Kidney capillary endothelial cell (primary cell): ENCODE measurements at regions not wholly inside any gene's neighbourhood (a gene's known extent, or its start where the extent isn't known, plus 50 kb on each side); places are given as distances from the start of the nearest gene placed in this dataset.

Source experiments
- DNase-seq: peaks from one replicate; pipeline ENCODE4 v3.0.0-alpha.2; 2018; ENCODE audit warnings: low spot score

DNA sequence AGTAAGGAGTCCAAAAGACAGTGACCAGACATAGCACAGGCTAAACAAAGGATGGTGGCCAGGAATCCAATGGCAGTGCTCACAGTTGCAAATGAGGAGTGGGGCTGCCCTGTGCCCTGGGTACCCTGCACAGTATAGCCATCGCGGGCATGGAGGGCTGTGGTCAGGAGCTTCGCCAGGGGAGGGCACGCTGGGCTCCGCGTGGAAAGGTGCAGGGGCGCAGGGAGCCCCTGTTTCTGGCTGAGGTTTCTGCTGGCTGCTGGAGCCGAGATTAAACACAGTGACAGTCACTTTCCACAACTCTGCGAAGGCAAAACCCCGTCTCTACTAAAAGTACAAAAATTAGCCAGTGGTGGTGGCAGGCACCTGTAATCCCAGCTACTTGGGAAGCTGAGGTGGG lies 194.7 kb downstream of the GALR1 start:
- DNase-seq: no peak

DNA sequence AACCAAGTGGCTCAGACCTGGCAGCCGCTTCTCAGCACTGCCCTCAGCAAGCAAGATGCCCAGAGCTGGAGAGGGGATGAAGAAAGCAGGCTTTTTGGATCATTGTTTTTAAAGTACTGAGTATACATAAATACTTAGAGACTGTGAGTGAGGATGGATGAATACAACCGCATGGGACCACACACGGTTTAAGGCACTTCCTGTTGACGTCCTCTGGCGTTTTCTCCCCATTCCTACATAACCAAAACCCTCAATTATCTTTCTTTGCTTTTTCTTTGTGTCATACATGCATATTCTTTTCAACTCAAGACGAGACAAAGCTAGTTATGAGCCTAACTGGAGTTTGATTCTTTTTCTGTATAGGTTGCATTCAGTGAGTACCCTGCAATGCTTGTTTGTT lies 198.4 kb downstream of the GALR1 start:
- DNase-seq: no peak

DNA sequence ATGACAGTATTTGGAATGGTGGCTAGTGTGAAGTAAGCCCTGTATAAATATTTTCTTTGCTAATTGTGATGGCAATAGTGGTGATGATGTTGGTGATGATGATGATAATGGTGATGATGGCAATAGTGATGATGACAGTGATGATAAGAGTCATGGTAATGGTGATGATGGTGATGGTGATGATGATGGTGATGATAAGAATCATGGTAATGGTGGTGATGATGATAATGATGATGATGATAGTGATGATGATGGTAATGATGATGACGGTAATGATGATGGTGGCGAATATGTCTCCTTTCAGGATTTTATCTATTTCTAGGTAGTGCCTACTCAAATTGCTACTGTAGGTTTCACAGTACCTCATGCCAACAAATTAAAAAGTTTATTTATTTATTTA lies 205.4 kb downstream of the GALR1 start:
- DNase-seq: no peak

DNA sequence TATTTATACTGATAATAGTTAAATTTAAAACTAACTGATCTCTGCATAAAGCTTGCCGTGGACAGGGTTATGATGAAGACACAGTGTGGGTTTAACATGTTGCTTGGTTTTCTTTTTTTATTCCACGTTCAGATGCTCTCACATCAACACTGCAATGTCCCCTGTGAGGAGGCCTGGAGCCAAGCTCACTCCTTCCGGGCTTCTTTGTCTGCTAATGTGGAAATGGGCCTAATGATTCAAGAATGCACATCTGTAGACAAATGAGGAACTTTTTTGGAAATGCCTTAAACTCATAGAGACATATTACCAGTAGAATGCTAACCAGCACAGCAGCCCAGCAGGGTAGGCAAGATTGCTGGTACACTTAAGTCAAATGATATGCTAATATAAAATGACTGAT lies 208.0 kb downstream of the GALR1 start:
- DNase-seq: no peak

DNA sequence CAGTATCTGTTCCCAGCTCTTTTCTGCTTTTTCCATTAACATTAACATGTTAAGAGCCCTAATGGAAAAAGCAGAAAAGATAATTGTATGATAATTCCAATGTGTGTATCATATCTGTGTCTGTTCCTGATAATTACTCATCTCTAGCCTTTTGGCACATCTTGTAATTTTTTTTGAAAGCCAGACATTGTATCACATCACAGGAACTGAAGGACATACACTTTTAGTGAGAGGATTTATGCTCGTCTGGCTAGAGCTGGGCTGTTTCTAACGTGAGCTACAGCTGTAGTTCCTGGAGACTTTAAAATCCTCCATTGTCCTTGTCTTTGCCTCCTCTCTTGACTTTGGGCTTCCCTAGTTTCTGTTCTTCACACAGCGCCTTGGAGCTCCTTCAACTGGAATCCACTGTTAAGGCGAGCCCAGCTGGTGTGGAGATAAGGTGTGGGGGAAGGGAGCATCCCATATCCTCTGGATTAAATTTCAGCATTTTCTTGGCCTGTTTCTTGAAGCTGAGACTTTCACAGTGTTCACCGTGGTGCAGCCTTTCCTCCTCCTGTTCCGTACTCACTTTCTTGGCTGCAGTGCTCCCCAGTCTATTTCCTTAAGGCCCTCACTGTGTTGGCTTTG lies 211.5 kb downstream of the GALR1 start:
- DNase-seq: no peak

DNA sequence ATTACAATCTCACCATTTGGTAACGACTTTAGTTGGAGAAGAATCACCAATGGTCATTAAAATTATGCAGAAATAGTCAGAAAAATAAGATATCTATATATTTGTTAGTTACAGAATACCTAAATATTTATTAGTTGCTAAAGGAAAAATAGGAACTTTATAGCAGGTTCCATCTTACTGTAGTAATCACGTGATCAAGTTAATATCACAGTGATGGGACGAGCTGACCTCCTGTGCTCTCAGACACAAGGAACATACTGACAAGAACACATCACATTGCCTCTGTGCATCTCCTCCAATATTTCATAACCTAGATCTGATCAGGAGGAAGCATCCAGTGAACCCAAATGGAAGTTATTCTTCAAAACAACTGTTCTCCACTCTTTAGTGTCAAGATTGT lies 215.3 kb downstream of the GALR1 start:
- DNase-seq: no peak

DNA sequence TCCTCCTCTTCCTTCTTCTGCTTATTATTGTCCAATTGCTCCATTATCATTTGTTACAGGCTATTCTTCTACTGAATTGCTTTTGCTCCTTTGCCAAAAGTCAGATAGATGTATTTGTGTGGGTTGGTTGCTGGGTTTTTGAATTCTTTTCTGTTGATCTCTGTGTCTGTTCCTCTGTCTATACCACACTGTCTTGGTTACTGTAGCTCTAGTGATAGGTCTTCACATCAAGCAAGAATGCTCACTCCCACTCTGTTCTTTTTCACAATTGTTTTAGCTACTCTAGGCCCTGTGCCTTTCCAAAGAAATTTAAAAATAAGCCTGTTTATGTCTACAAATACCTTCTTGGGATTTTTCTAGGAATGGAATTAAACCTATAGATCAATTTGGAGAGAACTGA lies 217.2 kb downstream of the GALR1 start:
- no peak for DNase-seq

DNA sequence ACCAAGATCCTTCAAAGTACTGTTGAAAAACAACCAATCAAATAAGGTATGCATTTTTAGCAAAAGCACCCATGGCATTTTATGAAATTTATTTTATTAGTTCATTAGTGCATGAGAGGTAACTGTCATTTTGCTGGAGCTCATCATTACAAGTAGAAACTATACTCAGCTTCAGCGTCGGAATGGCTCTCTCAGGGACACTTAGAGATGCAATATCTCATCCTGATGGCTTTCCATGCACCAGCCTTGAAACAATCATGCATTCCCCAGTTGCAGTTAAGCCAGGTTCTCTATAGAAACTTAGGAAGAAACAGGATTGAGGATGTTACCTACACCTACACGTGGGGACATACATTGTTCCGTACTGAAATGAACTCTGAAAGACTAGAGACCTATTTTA lies 219.5 kb downstream of the GALR1 start:
- DNase-seq: no peak

DNA sequence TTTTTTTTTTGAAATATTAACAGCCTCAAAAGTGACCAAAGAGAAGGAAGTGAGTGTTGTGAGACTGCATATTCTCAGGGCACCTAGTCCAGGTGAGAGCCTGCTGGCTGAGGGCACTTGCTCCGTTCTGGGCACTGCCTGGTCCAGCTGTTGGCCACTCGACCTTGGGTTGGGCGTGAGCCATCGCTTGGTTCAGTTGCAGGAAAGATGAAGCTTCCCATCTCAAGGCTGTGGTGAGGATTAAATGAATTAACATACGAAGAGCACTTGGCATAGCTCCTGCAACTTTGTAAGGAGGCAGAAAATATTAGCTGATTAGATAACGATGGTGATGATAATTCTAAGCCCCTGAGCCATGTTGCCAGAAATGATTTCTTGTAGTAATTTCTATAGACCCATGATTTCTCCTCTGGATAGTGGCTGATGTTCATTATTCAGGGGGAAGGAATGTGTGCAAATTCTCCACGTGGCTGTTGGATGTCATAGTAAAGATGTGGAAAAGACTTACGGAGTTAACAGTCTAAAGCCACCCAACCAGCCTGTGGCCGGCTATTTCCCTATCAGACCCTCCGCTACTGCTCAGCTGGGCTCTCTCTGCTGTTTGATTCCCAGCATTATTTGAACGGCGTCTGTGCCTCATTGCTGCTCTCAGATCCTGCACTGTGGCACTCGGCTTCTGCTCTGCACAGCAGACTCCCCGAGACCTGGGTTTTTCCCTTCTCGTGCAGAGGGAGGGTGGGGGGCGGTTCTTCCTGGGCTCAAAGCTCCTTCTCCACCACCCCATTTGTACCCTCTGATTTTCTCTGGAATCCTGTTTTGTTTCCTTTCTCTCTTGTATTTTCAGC lies 221.1 kb downstream of the GALR1 start:
- no peak for DNase-seq

DNA sequence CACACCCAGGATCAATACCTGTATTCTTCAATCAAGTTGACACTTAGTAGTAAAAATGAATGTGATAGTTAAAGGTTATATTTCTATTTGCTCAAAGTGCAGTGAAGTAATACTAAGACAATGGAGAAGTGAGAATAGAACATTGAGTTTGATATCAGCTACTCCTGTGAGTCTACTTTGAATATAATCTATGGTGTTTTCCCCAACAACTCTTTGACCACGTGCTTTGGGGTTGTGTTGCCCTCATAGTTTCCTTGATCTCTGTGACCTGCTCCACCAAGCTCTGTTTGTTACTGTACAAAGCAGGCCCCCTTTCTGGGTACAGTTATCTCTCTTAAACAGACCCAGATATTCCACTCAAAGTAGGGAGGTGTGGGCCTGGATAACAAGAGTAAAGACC lies 222.9 kb downstream of the GALR1 start:
- DNase-seq: no peak

DNA sequence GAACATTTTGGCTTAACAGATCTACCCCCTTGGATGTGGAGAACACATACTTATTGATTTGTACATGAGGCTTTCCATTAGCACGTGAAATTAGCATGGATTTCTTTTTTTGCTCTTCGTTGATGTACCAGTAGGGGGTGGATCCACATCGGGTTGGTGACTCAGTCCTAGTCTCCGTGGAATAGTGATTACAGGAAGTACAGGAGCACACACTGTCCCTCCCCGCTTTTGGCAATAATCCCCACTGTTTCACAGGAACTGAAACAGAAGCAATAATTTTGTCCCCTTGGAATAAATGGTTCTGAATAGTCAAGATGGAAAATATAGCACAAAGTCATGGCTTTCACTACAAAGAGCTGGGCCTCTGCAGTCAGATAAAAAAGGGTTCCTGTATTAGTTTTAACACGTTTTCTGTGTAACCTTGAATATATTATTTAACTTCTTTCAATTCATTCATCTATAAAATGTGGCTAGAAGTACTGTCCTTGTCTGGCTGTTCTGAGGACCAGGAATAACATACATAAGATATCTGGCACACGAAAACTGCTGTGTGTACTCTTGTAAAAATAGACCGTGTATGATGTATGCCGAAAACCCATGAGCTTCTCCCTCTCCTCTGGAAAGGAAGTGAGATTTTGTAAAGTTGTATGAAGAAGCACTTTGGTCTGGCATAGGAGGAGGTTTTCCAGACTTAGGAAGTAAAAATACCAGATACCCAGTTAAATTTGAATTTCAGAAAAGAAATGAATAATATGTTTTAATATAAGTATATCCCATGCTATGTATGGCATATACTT lies 229.2 kb downstream of the GALR1 start:
- no peak for DNase-seq

DNA sequence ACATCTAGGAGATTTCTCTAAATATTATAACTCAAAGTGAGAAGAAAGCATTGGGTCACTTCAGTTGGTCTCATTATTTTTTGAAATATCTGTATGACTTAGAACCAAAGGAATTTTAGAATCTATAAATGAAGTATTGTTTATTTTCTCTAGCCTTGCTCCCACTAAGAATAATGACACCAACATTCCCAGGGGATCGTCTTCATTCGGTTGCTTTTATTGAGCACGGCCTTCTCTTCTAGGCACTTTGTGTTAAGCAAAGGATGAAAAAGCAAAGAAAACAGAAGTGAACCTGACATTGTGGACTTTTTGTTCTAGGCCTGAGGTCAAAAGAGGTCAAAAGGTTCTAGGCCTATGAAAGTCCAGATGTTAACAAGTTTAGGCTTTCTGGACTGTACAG lies 231.9 kb downstream of the GALR1 start:
- DNase-seq: no peak

DNA sequence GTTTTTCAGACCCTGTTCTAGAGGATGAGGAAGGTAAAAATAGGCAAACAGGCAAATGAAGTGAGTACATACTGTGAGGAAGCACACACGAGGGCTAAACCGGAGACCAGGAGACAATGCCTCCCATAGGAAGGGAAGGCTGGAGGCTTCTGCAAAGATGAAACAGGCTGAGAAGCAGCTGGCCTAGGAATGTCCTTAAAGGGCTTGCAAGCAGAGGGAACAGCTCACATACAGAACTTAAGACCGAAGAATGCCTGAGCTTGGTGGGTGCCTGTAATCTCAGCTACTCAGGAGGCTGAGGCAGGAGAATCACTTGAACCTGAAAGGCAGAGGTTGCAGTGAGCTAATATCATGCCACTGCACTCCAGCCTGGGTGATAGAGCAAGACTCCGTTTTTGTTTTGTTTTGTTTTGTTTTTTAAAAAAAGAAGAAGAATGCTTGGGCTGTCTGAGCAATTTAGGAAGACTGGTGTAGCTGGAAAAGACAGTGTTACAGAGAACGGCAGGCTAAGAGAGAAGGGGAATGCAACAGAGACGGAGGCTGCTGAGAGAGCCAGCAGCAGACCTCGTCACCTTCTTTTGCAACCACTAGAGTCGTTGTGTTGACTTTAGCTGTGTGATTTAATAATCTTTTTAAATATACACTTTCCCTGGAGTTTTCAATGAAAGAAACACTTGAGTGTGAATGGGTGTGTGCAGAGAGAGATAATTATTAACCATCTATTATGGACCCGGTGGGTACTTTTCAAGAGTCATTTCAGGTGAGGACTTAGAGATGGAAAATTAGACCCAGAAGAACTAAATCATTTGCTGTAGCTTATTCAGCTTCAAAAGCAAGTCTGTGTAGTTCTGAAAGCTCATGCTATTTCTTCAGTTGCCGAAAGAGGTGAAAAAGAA lies 232.8 kb downstream of the GALR1 start:
- DNase-seq: no peak

DNA sequence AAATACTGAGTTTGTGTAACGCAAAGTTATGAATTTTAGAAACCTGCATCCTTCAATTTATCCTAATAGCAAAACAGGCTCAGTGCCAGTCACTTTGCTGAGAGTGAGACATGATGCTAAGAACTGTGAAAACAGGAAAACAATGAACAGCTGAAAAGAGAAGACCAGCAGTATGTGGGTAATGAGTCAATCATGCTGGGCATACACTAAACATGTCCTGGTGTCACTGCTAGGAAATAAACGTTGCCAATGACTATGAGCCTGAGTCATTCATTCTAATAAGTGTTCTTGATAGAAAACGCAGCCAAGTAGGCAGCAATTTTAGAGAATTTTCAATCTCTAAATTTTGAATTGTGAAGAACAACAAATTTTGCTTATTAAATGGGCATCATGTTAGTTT lies 237.3 kb downstream of the GALR1 start:
- peak; percentile 44 for DNase-seq

DNA sequence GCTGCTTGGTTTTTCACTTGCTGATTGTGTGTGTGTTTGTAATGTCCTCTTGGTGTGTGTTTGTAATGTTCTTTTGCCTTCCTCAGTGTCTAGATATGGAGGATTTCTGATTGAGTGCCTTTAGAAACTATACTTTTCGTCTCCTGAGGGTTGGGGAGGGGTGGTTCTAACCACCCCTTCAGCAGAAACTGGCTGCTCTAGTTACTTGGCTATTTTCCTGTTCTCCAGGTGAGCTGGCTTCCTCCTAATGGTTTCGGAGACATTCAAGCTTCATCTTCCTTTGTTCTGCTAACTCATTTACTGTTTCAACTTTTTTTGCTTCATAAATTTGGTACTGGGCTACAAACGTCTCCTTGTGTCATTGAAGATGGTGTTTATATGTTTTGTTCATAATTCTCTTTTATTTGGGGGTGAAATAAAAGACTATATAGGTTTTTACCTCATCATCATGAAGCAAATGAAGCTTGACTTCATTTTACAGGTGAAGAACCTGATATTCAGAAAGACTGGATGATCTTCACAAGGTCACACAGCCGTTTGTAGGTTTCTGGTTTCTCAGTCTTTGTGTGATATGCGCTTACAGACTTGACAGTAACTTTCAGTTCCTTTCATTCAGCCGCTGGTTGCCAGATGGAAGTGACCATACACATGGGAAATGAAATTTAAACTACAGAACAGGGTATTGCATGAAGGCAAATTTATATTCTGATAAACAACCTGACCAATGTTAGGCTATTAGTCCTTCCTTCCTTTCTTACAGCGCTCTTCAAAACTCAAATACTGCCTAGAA lies 238.5 kb downstream of the GALR1 start:
- DNase-seq: no peak

DNA sequence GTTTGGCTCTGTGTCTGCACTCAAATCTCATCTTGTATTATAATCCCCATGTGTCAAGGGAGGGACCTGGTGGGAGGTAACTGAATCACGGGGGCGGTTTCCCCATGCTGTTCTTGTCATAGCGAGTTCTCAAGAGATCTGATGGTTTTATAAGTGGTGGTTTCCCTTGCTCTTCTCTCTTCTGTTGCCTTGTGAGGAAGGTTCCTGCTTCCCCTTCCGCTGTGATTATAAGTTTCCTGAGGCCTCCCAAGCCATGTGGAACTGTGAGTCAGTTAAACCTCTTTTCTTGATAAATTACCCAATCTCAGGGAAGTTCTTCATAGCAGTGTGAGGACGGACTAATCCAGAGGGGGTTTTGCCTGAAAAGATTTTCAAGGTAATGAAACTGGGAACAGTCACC lies 245.4 kb downstream of the GALR1 start:
- DNase-seq: no peak

DNA sequence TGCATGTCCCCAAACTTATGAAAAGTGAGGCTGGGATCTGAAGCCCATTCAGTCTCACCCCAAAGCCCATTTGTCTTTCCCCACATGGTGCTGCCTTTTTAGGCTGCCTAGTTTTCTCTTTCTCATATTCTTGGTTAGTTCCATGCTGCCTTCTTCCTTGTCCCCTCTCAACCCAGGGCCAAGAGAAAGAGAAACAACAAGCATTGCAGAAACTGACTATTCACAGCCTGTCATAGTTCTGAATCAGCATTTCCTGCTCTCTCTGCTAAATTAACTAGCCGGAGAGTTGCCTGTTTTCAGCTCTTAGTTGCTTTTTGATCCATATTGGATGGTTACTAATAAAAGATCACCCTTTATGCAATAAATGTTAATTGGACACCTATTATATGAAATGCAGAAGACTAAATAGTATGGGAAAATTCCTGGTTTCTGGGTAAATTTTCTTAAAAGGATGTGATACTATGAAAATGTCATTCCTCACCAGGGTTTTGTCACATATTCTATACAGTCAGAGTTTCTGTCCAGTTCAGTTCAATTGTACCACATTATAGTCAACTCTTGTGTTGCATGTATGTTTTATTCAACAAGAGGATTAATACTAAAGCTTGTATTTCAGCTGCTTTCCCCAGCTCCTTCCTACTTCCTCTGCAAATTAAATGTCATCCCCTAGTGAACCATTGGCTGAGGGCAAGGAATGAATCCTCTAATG lies 246.5 kb downstream of the GALR1 start:
- DNase-seq: peak; percentile 9

DNA sequence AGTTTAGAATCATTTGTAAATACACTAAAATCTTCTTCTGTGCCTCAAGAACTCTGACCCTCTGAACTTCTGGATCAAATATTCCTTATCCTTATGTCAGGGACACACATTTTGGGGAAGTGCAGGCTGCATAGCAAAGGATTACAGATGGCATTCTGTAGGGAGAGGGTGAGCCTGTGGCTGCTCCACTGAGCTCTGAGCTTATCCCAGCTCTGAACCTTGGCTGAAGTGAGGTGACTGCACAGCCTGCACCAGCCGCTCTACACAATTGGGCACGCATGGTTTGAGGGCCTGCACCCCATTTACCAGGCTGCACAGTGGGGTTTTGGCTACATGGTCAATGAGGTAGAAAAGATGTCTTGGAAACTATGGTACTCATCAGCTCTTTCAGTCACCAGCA lies 251.6 kb downstream of the GALR1 start:
- no peak for DNase-seq

DNA sequence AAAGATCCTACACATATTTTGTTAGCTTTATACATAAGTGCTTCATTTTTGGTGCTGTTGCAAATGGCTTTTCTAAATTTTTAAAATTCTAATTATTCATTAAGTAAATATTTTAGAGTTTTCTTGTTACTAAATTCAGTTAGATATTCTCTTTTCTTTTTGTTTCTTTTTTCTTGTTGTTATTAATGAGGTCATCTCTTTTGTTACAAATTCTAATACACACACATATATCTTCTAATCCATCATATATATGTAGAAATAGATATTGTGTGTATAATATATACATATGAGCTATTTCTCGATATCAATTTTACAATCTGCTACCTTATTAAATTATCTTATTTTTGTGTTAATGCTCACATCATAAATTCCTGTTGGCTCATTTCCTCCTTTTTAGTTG lies 255.9 kb downstream of the GALR1 start:
- no peak for DNase-seq

DNA sequence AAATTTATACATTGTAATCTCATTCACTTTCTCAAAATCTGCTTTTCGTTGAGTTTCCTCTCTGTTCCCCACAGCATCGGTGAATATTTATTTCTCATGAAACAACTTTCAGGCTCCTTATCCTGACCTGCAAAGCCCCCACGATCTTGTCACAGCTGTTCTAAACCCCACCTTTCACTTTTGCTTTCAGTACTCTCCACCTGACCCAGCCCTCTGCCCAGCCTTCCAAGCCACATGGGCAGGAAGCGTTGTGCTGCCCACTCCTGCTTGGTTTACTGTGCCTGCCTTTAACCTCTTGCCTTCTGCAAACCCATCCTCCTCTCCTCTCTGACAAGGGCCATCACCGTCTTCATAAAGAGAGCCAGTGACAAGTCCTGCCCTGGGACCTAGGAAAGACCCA lies 262.5 kb downstream of the GALR1 start:
- no peak for DNase-seq

DNA sequence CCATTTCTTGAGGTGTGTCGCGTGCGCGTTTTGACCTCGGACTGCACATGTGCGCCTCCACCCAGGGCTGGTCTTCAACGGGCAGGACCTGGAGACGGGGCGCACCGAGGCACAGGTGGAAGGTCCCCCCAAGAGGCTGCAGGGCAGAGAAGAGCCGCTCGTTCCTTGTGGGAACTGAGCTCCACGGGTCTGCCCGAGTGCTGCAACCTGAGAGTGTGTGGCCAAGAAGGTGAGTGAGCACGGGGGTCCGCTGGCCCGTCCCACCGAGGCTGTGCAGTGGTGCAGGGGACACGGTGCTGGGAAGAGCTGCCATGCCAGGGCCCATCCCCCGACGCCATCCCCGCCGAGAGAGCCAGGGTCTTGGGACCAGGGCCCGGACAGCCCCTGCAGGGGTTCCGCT lies 268.3 kb downstream of the GALR1 start:
- no peak for DNase-seq
